A549 (cell line): ENCODE measurements at regions not wholly inside any gene's neighbourhood (a gene's known extent, or its start where the extent isn't known, plus 50 kb on each side); places are given as distances from the start of the nearest gene placed in this dataset.

Source experiments
- CTCF ChIP-seq: fragments of >200 bp; sonication (Bioruptor Twin); formaldehyde crosslinking; IDR thresholded peaks from 3 replicates; pipeline ENCODE4 v1.5.1; 2016
- NFE2L2 ChIP-seq: fragments of 150-350 bp; conservative IDR thresholded peaks from 2 replicates; pipeline ENCODE4 v1.6.1; 2014; ENCODE audit warnings: low read length
- PBX3 ChIP-seq: IDR thresholded peaks from 2 replicates; pipeline ENCODE4 v1.6.1; 2012

GRCh38 chr2:201968476-201968875 lies 65.2 kb upstream of the FZD7 start:
- TF ChIP-seq PBX3 = no peak
- TF ChIP-seq NFE2L2 = no peak
- no peak for TF ChIP-seq CTCF
